D721Med (cell line): ENCODE measurements at regions not wholly inside any gene's neighbourhood (a gene's known extent, or its start where the extent isn't known, plus 50 kb on each side); places are given as distances from the start of the nearest gene placed in this dataset.

ENCODE experiments used
- DNase-seq: peaks from one replicate; pipeline ENCODE4 v3.0.0; 2011; ENCODE audit warnings: low spot score; ENCODE audit not compliant: insufficient read length
- FAIRE-seq: peaks from 2 replicates; lab custom pipeline; 2011; peaks lifted over from hg19 to GRCh38; lab: Jason Lieb, UNC
- CTCF ChIP-seq: IDR thresholded peaks from 2 replicates; pipeline ENCODE4 v1.5.1; 2012; ENCODE audit warnings: mild to moderate bottlenecking, control low read depth; ENCODE audit not compliant: insufficient read depth; ENCODE audit errors: missing control alignments

GRCh38 chr2:139389391-139389790 lies 609.2 kb upstream of the NXPH2 start:
- no peak for TF ChIP-seq CTCF
- DNase-seq, result no peak
- FAIRE-seq, result no peak

GRCh38 chr2:139386401-139386800 lies 606.2 kb upstream of the NXPH2 start:
- no peak for FAIRE-seq
- no peak for DNase-seq
- TF ChIP-seq CTCF, result no peak

- DNase-seq, result peak; percentile 8
- TF ChIP-seq CTCF, result no peak
- peak; percentile 70 for FAIRE-seq
Measured at GRCh38 chr2:139383532-139383931, 603.3 kb upstream of the NXPH2 start.

GRCh38 chr2:139380051-139380450 lies 599.9 kb upstream of the NXPH2 start:
- FAIRE-seq (no peak), DNase-seq (no peak)
- no peak for TF ChIP-seq CTCF

GRCh38 chr2:139378373-139378772 lies 598.2 kb upstream of the NXPH2 start:
- FAIRE-seq, result no peak

GRCh38 chr2:139374296-139374850 lies 594.2 kb upstream of the NXPH2 start:
- TF ChIP-seq CTCF, result no peak
- DNase-seq (no peak), FAIRE-seq (no peak)

More at GRCh38 chr2:139378373-139378772, 598.2 kb upstream of the NXPH2 start:
- no peak for DNase-seq
- TF ChIP-seq CTCF, result no peak
